SK-N-SH (cell line): ENCODE measurements at regions not wholly inside any gene's neighbourhood (a gene's known extent, or its start where the extent isn't known, plus 50 kb on each side); places are given as distances from the start of the nearest gene placed in this dataset.

ENCODE experiments used
- CTCF ChIP-seq: fragments of 200-600 bp; sonication (generic); IDR thresholded peaks from 2 replicates; pipeline ENCODE4 v1.6.1; 2017; ENCODE audit warnings: antibody characterized with exemption, mild to moderate bottlenecking, moderate library complexity
- GABPA ChIP-seq: IDR thresholded peaks from 2 replicates; pipeline ENCODE4 v1.4.0; 2012; ENCODE audit warnings: low read depth, mild to moderate bottlenecking
- MAX ChIP-seq: IDR thresholded peaks from 2 replicates; pipeline ENCODE4 v1.4.0; 2012; ENCODE audit warnings: low read depth

- TF ChIP-seq MAX (no peak), CTCF (no peak), GABPA (no peak)
These were observed 85.5 kb upstream of the BARHL2 start for GRCh38 chr1:90802622-90803021.
